NOMO-1 treated with DMSO at 0.1 percent for 48 hours (cell line): ENCODE measurements at regions not wholly inside any gene's neighbourhood (a gene's known extent, or its start where the extent isn't known, plus 50 kb on each side); places are given as distances from the start of the nearest gene placed in this dataset.

Experiments used
- DNase-seq: peaks from one replicate; lab custom pipeline; 2025; ENCODE audit not compliant: unreplicated experiment; lab: John Stamatoyannopoulos, UW

DNA sequence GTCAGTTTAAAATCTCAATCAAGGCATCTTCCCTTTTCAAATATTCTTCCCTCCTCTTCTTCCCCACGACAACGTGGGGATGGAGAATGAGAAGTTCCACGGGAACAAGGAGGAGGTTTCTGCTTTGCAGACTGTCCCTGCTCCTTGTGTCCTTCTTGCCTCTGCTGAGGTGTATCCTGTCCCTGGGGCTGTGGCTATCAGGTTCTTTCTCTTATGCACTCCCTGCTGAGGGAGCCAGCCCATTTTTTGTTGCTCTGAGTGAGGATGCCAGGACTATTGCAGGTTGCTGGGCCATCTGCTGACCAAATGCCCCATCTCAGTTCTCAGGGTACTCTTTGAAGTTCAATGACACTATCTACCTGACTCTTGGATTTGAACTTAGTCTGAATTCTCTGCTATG lies 533.6 kb downstream of the RNF144B start:
- no peak for DNase-seq

DNA sequence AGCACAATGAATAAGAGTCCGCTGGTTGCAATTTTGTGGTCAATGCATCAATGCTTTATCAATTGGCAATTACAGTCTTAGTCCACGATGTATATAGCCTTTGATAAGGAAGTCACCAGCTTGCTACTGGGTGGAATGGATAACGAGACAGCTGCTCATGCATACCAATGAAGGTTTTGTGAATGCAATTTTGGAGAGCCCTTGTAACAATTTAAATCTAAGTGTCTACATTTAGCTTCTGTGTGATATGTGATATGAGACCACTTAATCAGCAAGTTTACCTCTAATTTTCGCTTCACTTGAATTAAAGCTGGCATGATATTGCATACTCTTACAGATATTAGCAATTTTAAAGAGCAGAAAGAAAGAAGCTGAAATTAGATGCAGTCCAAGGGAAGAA lies 543.9 kb downstream of the RNF144B start:
- DNase-seq = no peak

DNA sequence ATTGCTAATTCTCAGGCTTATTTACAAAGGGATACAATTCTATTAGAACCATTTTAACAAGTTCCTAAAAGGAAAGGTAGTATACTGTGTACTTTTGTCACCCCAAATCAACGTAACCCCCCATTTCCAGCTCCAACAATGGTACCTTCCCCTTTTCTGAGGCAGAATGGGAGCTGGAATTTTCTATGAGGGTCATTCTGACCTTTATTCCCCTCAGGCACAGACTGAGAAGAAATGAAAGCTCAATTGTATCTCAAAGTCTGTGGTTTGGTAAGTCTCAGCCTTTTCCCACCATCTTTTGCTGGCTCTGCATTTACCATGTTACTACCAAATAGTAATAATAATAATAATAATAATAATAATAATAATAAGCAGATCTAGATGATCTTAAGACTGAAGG lies 571.0 kb downstream of the RNF144B start:
- no peak for DNase-seq

DNA sequence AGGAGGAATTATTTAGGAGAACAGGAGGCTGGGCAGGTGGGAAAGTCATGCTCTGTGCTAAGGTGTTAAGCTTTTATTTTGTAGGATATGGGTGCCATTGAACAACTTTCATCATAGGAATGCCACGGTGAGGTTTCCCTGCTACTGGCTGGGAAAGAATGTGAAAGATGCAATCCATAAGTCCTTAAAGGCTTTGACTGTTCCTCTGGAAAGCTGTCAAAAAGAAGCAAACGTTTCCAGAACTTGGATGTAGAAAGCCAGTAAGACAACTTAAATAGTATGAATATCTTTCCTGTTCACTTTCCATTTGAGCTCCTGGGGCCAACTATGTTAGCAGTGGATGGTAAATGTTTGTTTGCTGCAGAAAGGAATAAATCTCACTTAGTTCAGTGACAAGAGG lies 574.4 kb downstream of the RNF144B start:
- no peak for DNase-seq

DNA sequence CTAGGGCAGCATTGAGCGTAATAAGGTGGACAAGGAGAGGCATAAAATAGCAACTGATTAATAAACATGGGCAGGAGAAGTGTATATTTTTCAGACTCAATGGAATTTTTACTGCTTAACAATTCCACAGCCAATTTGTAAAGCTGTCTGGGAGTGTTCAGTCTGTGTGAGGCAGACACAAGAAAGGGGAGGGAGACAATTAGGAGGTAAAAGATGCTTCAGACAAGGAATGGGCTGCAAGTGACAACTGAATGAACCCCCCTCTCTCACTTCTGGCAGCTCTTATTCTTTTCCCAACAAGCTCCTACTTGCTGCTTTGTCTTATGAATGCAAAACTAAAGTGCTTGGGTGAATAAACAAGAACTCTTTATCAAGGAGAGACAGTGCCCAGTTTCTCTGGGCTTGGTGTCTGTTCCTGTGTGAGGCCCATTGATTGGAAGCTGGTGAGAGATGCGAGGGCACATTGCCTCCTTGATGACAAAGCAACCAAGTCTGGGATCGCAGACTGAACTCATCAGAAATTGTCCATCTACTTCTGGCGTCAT lies 575.3 kb downstream of the RNF144B start:
- no peak for DNase-seq

DNA sequence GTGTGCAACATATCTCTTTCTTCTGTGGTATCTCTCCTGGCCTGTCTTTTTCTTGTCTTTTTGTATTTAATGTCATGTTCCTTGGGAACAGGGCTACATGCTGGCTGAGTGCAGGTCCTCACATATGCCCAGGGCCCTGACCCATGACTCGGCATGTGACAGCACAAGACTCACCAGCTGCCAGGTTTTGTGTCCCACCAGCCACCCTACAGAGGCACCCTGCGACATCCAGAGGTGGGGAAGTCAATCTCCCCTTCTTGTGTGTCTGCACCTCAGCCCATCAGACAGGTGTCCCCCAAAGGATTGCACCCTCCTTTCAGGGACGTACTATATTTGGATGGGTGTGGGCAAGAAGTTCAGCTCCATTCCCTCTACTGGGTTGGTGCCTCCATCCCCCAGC lies 576.3 kb downstream of the RNF144B start:
- no peak for DNase-seq

DNA sequence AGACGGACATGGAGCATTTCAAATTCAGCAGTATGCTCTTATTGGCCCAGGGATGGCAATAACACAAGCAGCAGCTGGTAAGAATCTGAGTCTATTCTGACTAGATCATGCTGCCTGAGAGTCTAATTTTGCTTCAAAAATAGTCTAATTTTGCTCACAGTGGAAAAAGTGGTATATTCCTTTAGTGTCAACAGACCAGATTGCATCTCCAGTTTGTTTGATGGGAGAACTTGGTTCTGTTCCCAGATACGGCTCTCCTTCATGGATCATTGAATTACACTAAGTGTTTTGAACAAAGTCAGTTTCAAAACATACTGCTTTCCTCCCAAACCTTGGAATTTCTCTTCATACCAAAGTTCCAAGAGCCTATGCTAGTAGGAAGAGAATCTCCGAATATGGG lies 586.1 kb downstream of the RNF144B start:
- no peak for DNase-seq

DNA sequence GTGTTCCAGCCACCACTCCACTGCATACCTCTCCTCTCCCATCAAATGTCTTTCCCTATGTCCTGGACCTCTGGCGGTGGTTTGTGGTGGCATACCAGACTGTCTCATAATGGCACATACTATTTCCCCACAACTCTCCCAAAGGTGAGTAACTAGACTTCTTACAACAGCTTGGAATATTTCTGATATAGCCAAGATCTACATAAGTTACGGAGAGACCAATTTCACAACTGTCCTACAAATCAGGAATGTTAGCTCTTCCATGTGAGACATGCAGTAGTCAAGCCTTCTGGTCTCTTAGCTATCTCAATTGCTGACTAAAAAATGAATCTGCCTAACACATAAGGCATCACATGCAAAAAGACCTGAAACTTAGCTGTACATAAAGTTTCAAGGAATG lies 588.9 kb downstream of the RNF144B start:
- no peak for DNase-seq

DNA sequence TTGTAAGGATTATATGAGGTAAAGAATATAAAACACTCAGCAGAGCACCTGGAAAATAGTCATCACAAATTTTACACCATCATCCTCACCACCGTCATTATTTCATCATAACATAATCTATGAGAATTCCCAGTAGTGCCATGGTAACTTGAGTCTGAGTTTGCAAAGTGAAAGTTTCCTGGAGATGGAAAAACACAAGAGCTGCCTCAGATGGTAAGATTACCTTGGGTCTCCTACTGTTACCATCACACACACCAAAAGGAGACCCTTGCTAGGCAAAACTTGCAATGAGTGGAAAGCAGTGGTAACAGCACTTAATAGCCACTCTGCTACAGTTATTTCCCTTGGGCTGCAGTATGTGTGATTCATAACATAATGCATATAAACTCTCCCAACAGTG lies 589.8 kb downstream of the RNF144B start:
- no peak for DNase-seq

DNA sequence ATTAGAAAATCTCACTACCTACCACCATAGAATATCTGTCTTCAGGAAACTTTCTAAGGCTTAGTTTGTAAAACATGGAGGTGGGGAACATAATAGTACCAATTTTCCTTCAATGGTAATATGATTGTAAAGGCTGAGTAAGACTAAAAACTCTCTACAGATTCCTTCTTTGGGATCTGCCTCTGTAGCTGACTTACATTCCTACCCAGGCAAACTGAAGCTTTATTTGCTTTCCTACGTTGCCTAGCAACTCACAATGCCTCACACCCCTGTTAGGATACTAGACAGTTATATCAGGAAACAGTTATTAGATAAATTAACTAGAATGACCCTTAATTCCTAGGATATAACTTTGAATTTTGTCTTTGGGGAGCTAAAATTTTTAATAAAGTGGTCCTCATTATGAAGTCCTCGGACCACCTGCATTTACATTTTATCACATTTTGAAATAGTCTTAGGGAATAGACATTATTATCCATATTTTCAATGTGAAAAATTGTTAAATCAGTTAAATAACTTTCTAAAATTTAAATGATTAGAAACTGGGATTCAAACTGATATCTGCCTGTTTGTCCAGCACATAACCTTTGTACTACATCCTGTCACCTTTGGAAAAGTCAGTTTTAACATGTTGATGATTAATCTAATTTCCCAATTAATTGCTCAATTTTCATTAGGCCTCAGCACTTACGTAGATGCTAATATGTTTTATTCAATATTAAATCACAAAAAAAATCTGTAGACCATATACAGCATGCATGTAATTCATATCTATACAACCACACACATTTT lies 591.4 kb downstream of the RNF144B start:
- no peak for DNase-seq

DNA sequence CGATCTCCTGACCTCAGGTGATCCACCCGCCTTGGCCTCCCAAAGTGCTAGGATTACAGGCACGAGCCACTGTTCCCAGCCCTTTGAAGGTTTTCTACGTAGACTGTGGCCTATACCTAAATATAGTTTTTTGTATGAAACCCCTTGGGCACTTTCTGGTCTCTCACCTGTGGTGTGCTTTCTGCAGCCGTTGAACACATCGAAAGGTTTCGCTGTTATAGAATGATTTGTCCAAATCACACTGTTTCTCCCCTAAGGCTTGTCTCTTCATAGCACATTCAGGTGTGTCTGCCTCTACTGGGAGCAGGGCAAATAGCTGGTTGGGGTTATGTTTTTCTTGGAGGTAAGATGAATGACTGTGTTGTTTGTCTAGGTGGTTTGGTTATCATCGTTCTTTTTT lies 597.9 kb downstream of the RNF144B start:
- DNase-seq = no peak

DNA sequence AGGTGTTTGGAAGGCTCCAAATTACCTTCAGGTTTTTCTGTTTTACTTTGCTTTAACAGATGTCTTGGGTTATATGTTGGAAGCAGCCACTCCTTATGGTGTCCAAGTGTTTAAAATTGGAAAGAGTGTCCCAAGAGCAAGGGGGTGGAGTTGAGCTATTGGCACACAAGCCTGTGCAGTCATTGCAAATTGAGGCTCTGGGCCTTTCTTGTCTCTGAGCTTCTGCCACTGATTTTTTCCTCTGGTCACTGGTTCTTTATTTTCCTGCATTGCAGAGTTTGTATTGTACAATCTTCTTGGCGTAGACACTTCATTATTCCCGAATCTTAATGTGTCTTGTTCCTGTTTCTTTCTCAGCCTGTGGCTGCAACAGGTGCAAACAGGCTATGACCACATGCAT lies 598.8 kb downstream of the RNF144B start:
- DNase-seq = no peak

DNA sequence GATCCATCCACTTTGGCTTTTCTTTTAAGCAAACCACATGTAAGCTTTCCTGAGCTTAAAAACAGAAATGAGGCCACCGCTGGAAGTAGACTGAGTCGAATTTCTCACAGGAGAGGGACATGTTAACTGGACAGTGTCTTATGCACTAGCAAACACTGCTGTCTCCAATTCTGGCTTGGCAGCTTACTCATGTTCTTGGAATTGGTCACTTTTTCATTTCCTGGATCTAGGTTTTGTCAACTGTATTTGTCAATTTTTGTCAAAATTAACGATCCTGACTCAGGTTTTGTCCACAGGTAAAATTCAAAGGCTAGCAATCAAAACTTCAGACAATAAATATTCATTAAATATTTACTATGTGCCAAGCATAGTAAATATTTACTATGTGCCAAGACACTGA lies 601.5 kb downstream of the RNF144B start:
- DNase-seq = no peak

DNA sequence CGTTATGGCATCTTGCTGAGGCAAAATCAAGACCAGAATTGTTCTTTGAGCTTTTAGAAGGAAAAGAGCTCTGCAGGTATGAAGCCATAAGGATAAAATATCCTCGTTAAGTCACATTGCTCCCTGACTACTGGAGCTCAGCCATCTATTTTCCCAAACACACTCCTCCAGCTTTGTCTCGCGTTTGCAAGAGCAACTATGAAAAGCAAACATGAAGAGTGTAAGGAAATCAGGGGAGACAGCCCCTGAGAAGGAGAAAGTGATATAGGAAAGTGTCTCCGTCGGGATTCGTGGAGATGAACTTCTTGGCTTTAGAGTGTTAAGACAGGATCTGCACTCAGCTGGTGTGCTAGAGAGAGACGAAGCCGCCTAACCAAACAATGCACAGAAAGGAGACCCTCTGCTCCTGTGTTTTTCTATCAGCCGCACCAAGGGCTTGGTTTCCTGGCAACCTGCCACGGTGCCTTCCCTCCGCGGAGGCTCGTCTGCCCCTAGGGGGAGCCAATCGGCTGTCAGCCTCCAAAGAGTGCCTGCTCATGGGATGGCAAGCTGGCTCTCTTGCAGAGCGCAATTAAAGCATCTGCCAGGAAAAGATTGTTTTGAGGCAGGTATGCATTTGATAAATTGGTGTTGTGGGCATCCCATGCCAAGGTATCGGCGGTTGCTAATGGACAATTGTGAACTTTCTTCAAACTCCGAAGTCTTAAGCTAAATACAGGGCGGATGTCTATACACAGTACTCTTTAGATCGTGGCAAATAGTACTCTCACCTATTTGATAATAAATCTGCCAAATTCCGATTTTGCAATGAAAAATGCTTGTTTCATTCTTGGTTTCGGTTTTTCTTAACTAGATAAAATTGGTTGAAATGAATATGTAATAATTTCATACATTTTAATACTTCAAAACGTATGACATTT lies 603.2 kb downstream of the RNF144B start:
- DNase-seq = no peak

DNA sequence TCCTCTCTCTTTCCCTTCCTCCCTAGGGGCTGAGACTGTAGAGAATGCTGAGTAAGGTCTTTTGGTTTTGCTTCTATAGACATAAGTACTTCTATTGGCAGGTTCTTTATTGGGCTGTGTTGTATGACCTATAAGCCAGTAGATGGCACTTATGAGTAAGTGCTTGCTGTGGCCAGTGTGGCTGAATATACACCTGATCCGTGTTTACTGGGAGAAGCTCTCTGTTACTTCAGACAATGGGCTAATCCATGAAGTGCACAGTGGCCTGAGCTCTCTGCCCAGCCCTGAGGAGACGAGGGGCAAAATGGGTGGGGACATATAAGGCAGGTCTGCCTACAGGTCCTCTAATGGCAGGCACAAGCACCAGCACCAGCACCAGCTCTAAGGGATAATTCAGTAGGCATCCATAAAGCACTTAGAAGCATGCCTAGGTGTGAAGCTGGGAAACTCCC lies 610.3 kb downstream of the RNF144B start:
- DNase-seq = peak; percentile 6

DNA sequence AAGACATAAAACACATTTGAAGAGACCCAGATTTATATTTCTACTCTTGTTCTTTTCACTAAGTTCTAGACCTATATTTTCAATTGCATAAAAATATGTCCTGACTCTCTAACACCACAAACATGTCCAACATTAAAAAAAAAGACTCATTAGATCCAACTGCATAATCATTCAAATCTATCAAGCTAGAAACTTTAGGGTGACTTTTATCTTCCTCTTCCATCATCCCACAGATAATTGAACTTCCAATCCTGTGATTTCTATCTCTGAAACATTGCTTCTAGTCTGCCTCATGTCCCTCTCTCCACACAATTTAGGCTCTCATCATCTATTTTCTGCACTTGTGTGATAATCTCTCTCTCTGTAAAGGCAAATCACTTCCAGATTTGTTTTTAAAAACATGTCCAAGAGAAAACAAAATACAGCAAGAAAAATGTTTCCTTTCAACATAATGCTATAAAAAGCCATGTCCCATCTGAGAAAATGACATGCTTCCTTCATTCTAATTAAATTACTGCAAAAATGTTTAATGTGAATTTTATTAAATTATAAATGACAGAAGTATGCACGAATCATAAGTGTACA lies 615.9 kb downstream of the RNF144B start:
- DNase-seq = no peak

DNA sequence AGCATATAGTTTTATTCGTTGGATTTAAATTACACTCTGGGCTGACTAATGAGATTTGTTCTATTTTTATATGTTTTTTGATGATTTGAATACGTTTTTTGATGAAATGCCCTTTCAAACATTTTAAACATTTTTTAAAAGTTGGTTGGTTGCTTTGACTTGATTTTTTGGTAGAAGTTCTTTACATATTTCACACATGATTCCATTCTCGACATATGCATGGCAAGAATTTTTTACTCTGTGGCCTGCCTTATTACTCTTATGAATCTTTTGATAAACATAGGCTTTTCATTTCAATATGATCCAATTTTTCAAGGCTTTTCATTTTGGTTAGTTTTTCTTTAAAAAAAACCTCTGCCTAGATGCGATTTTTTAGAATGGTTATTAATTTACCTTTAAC lies 617.0 kb downstream of the RNF144B start:
- DNase-seq = no peak

DNA sequence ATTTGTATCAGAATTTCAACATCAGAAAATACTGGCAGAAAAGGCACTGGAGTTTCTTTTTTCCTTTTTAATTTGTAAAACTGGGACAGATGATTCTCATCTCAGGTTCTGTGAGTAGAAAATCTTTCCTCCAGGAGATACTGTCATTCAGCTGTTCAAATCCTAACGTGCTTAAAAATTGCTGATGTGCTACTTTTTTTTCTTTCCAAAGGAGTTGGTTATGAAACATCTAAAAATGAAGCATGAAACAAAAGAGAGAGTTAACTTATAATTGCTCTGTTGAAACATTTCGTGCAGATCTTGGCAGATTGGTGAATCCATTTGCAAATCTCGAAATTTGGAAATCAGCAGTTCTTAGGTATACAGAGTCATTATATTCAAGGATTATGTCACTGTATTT lies 622.6 kb downstream of the RNF144B start:
- no peak for DNase-seq

DNA sequence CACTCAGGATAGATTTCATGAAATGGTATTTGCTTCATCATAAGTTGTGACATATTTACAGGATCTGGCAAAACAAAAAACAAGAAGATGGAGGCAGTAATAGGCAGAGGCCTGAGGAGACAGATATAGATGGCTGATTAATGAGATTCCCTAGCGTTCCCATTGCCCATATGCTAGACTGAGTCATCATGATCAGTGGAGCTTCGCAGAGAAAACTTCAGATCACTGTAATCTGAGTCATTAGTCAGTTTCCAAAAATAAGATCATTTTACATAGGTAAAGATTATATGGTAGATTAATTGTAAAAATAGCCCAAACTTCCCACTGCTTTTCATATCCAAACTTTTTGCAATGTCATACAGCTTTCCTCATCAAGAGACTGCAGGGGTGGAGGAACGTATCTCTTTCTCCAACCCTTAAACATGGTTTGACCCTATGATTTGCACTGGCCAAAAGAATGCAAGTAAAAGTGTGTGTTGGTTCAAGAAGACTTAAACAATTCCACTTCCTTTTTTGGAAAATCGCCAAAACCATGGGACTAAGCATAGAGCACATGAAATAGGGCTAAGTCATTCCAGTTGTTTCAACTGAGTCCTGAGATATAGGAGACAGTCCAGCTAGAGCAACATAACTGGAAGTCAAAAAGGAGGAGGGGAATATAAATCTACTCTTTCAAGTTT lies 626.0 kb downstream of the RNF144B start:
- no peak for DNase-seq

DNA sequence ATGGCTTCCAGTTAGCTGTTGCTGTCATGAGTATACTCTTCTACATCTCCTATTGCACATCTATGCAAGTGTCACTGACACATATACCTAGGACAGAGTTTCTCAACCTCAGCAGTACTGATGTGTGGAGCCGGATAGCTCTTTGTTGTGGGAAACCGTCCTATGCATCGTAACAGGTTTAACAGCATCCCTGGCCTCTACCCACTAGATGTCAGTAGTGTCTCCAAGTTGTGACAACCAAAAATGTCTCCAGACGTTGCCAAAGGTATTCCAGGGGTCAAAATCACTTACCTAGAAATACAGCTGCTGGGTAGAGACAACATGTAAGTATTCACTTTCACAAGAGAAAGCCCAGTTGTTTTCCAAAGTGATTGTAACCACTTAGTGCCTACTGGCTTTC lies 637.6 kb downstream of the RNF144B start:
- DNase-seq = no peak

DNA sequence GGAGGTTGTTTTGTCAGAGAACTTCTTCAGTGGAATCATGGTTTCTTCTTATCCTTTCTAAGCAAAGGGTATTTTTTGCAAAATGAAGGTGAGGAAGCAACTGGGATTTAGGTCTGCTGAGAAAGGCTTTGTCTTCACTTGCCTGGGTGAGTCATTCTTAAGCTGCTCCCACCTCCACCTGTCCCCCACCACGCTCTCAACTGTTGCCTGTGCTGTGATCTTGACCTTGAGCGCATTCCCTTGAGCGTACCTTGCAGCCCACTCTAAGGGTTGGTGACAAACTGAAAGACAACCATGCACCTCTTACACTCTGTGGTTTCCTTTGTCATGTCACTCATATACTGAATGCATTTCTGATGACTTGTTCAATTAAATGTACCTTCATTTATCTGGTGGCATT lies 641.1 kb downstream of the RNF144B start:
- no peak for DNase-seq
